Upper lobe of right lung (tissue), 1 donor: ENCODE measurements at regions not wholly inside any gene's neighbourhood (a gene's known extent, or its start where the extent isn't known, plus 50 kb on each side); places are given as distances from the start of the nearest gene placed in this dataset.

ENCODE experiments used
- ATAC-seq: fragments of 200-7000 bp; cut with Tn5 transposase; one replicate; pipeline ENCODE4 v1.9.1; 2020; ENCODE audit warnings: mild to moderate bottlenecking, moderate library complexity
- DNase-seq: peaks from one replicate; pipeline ENCODE4 v3.0.0-alpha.2; 2020
- H3K27ac ChIP-seq: fragments of 200-600 bp; one replicate; pipeline ENCODE4 v1.8.0; 2022
- H3K27me3 ChIP-seq: fragments of 200-600 bp; one replicate; pipeline ENCODE4 v1.8.0; 2022; ENCODE audit warnings: mild to moderate bottlenecking
- H3K36me3 ChIP-seq: fragments of 200-600 bp; one replicate; pipeline ENCODE4 v1.8.0; 2022
- H3K4me1 ChIP-seq: fragments of 200-600 bp; one replicate; pipeline ENCODE4 v1.8.0; 2022
- H3K4me3 ChIP-seq: fragments of 200-600 bp; one replicate; pipeline ENCODE4 v1.8.0; 2022; ENCODE audit warnings: mild to moderate bottlenecking
- H3K9me3 ChIP-seq: fragments of 200-600 bp; one replicate; pipeline ENCODE4 v1.8.0; 2022
- CTCF ChIP-seq: fragments of 200-600 bp; IDR thresholded peaks from one replicate; pipeline ENCODE4 v1.8.0; 2022; ENCODE audit warnings: antibody characterized with exemption
- intact Hi-C: fragments of 100-400 bp; cut with DNase I; formaldehyde crosslinking; loops from one replicate; pipeline ENCODE4 v1.11.0; 2022
- donor health status: DM: no; HTN: yes; CAD: no; lungs with severe emphysema.

- Histone ChIP-seq H3K4me1 (peaks cover 5% of the 10 kb centered on the region), H3K27ac (no peak overlapping the region), H3K9me3 (no peaks in the 10 kb centered on the region), H3K27me3 (no peaks in the 10 kb centered on the region), H3K4me3 (no peak overlapping the region), H3K36me3 (no peaks in the 10 kb centered on the region)
- no peak for TF ChIP-seq CTCF
- ATAC-seq = no peak
- intact Hi-C loops = no loop called here
- no peak for DNase-seq
Measured at GRCh38 chr9:99438596-99438995, 216.5 kb downstream of the SEC61B start.

GRCh38 chr9:99441829-99442228, 219.7 kb downstream of the SEC61B start:
- no peaks in the 10 kb centered on the region for H3K4me1 ChIP-seq
- H3K36me3 ChIP-seq = no peaks in the 10 kb centered on the region
- no peaks in the 10 kb centered on the region for H3K27me3 ChIP-seq
- no peak for TF ChIP-seq CTCF
- intact Hi-C loops = no loop called here
- no peaks in the 10 kb centered on the region for H3K9me3 ChIP-seq
- no peak overlapping the region for H3K27ac ChIP-seq
- no peak for ATAC-seq
- H3K4me3 ChIP-seq = no peak overlapping the region
- DNase-seq = no peak

- DNase-seq (no peak), ATAC-seq (peak; percentile 75)
- Histone ChIP-seq H3K36me3 (no peaks in the 10 kb centered on the region), H3K4me3 (no peak overlapping the region), H3K4me1 (no peaks in the 10 kb centered on the region), H3K27me3 (no peaks in the 10 kb centered on the region), H3K9me3 (no peaks in the 10 kb centered on the region), H3K27ac (peak overlapping the region; percentile 55)
- TF ChIP-seq CTCF = no peak
- intact Hi-C loops = no loop called here
Measured at GRCh38 chr9:99445371-99445891, 223.3 kb downstream of the SEC61B start.

GRCh38 chr9:99445920-99446319, 223.8 kb downstream of the SEC61B start:
- no peak for TF ChIP-seq CTCF
- Histone ChIP-seq H3K9me3 (no peaks in the 10 kb centered on the region), H3K4me1 (no peaks in the 10 kb centered on the region), H3K27me3 (no peaks in the 10 kb centered on the region), H3K4me3 (no peak overlapping the region), H3K27ac (peak overlapping the region; percentile 55), H3K36me3 (no peaks in the 10 kb centered on the region)
- intact Hi-C loops = no loop called here
- no peak for DNase-seq
- no peak for ATAC-seq

- H3K9me3 ChIP-seq = no peaks in the 10 kb centered on the region
- no peak for DNase-seq
- intact Hi-C loops = no loop called here
- H3K27me3 ChIP-seq = no peaks in the 10 kb centered on the region
- no peak for ATAC-seq
- no peak overlapping the region for H3K27ac ChIP-seq
- TF ChIP-seq CTCF = no peak
- no peaks in the 10 kb centered on the region for H3K4me1 ChIP-seq
- H3K4me3 ChIP-seq = no peak overlapping the region
- no peaks in the 10 kb centered on the region for H3K36me3 ChIP-seq
Measured at GRCh38 chr9:99447951-99448350, 225.9 kb downstream of the SEC61B start.

- H3K27ac ChIP-seq = no peak overlapping the region
- no peaks in the 10 kb centered on the region for H3K9me3 ChIP-seq
- H3K4me3 ChIP-seq = no peak overlapping the region
- no peak for DNase-seq
- no peak for TF ChIP-seq CTCF
- no peak for ATAC-seq
- no peaks in the 10 kb centered on the region for H3K36me3 ChIP-seq
- intact Hi-C loops = no loop called here
- no peaks in the 10 kb centered on the region for H3K27me3 ChIP-seq
- H3K4me1 ChIP-seq = no peaks in the 10 kb centered on the region
Measured at GRCh38 chr9:99449726-99450125, 227.6 kb downstream of the SEC61B start.
